ENCODE measurements at regions not wholly inside any gene's neighbourhood (a gene's known extent, or its start where the extent isn't known, plus 50 kb on each side); places are given as distances from the start of the nearest gene placed in this dataset.
A peak's percentile ranks its signal among the peaks of the same experiment; 100 is the strongest.

GRCh38 chr1:38740487-38740886 is 119.1 kb downstream of the RRAGC start:
- TF ChIP-seq CTCF (IDR thresholded peaks at IDR 0.05; ENCODE audit: poor library complexity, severe bottlenecking), result no peak
- no peak for DNase-seq (ENCODE audit: low spot score)
- ATAC-seq (ENCODE audit: low read depth), result no peak

GRCh38 chr1:38738207-38738606 is 121.4 kb downstream of the RRAGC start:
- no peaks in the 10 kb centered on the region for H3K36me3 ChIP-seq (ENCODE audit: low read depth)
- H3K27me3 ChIP-seq (ENCODE audit: insufficient read depth, poor library complexity, severe bottlenecking), result no peaks in the 10 kb centered on the region
- DNase-seq (ENCODE audit: low spot score) (no peak), ATAC-seq (ENCODE audit: low read depth) (no peak)
- no peak for TF ChIP-seq CTCF (IDR thresholded peaks at IDR 0.05; ENCODE audit: poor library complexity, severe bottlenecking)
- no peak overlapping the region for H3K27ac ChIP-seq (ENCODE audit: poor library complexity, severe bottlenecking)
- no peaks in the 10 kb centered on the region for H3K4me1 ChIP-seq (ENCODE audit: insufficient read depth, poor library complexity, severe bottlenecking)
- no peaks in the 10 kb centered on the region for H3K9me3 ChIP-seq (ENCODE audit: severe bottlenecking)
- no peak overlapping the region for H3K4me3 ChIP-seq (ENCODE audit: severe bottlenecking)

More at GRCh38 chr1:38740487-38740886, 119.1 kb downstream of the RRAGC start:
- no peaks in the 10 kb centered on the region for H3K36me3 ChIP-seq (ENCODE audit: low read depth)
- no peaks in the 10 kb centered on the region for H3K4me1 ChIP-seq (ENCODE audit: insufficient read depth, poor library complexity, severe bottlenecking)
- no peak overlapping the region for H3K4me3 ChIP-seq (ENCODE audit: severe bottlenecking)
- no peak overlapping the region for H3K27ac ChIP-seq (ENCODE audit: poor library complexity, severe bottlenecking)
- H3K27me3 ChIP-seq (ENCODE audit: insufficient read depth, poor library complexity, severe bottlenecking), result no peaks in the 10 kb centered on the region
- no peaks in the 10 kb centered on the region for H3K9me3 ChIP-seq (ENCODE audit: severe bottlenecking)

- Histone ChIP-seq H3K36me3 (ENCODE audit: low read depth) (no peaks in the 10 kb centered on the region), H3K27me3 (ENCODE audit: insufficient read depth, poor library complexity, severe bottlenecking) (no peaks in the 10 kb centered on the region), H3K9me3 (ENCODE audit: severe bottlenecking) (no peaks in the 10 kb centered on the region), H3K27ac (ENCODE audit: poor library complexity, severe bottlenecking) (no peak overlapping the region), H3K4me3 (ENCODE audit: severe bottlenecking) (no peak overlapping the region), H3K4me1 (ENCODE audit: insufficient read depth, poor library complexity, severe bottlenecking) (no peaks in the 10 kb centered on the region)
- TF ChIP-seq CTCF (IDR thresholded peaks at IDR 0.05; ENCODE audit: poor library complexity, severe bottlenecking), result no peak
- ATAC-seq (ENCODE audit: low read depth) (no peak), DNase-seq (ENCODE audit: low spot score) (no peak)
These were observed 123.2 kb downstream of the RRAGC start for GRCh38 chr1:38736399-38736798.

- DNase-seq (ENCODE audit: low spot score) (no peak), ATAC-seq (ENCODE audit: low read depth) (no peak)
- Histone ChIP-seq H3K27me3 (ENCODE audit: insufficient read depth, poor library complexity, severe bottlenecking) (no peaks in the 10 kb centered on the region), H3K9me3 (ENCODE audit: severe bottlenecking) (no peaks in the 10 kb centered on the region), H3K36me3 (ENCODE audit: low read depth) (no peaks in the 10 kb centered on the region), H3K4me1 (ENCODE audit: insufficient read depth, poor library complexity, severe bottlenecking) (no peaks in the 10 kb centered on the region), H3K27ac (ENCODE audit: poor library complexity, severe bottlenecking) (no peak overlapping the region), H3K4me3 (ENCODE audit: severe bottlenecking) (no peak overlapping the region)
- TF ChIP-seq CTCF (IDR thresholded peaks at IDR 0.05; ENCODE audit: poor library complexity, severe bottlenecking), result no peak
These were observed 123.9 kb downstream of the RRAGC start for GRCh38 chr1:38735651-38736161.

GRCh38 chr1:38733761-38734160 is 125.8 kb downstream of the RRAGC start:
- DNase-seq (ENCODE audit: low spot score) (no peak), ATAC-seq (ENCODE audit: low read depth) (peak; percentile 63; the same call in 2 of the 3 replicates)
- no peak for TF ChIP-seq CTCF (IDR thresholded peaks at IDR 0.05; ENCODE audit: poor library complexity, severe bottlenecking)
- no peaks in the 10 kb centered on the region for H3K9me3 ChIP-seq (ENCODE audit: severe bottlenecking)
- H3K4me3 ChIP-seq (ENCODE audit: severe bottlenecking), result no peak overlapping the region
- no peaks in the 10 kb centered on the region for H3K27me3 ChIP-seq (ENCODE audit: insufficient read depth, poor library complexity, severe bottlenecking)
- no peaks in the 10 kb centered on the region for H3K36me3 ChIP-seq (ENCODE audit: low read depth)
- H3K4me1 ChIP-seq (ENCODE audit: insufficient read depth, poor library complexity, severe bottlenecking), result no peaks in the 10 kb centered on the region
- H3K27ac ChIP-seq (ENCODE audit: poor library complexity, severe bottlenecking), result no peak overlapping the region

All from RWPE2 (cell line).